Stimulated activated naive CD8-positive, alpha-beta T cell treated with anti-CD3 and anti-CD28 coated beads, Interleukin-15, amount 100 ng/mL, for 72 hours (primary cell): ENCODE measurements at regions not wholly inside any gene's neighbourhood (a gene's known extent, or its start where the extent isn't known, plus 50 kb on each side); places are given as distances from the start of the nearest gene placed in this dataset.

Experiments used
- ATAC-seq: fragments of 150-1000 bp; cut with Tn5 transposase; 2 replicates; pipeline ENCODE4 v1.10.0; 2021; ENCODE audit warnings: mild to moderate bottlenecking, moderate library complexity
- DNase-seq, 2 donors: peaks; one replicate each; pipeline ENCODE4 v3.0.0; 2021 to 2022
- H3K27ac Mint-ChIP-seq, 2 donors: one replicate each; pipeline ENCODE4 v1.8.0; 2022; ENCODE audit warnings: mild to moderate bottlenecking in 2 of 2, mixed read lengths in 2 of 2, moderate library complexity in 2 of 2
- H3K27me3 Mint-ChIP-seq: one replicate; pipeline ENCODE4 v1.8.0; 2022; ENCODE audit warnings: mixed read lengths
- H3K4me1 Mint-ChIP-seq: one replicate; pipeline ENCODE4 v1.8.0; 2022; ENCODE audit warnings: mild to moderate bottlenecking, mixed read lengths
- H3K4me3 Mint-ChIP-seq, 2 donors: one replicate each; pipeline ENCODE4 v1.8.0; 2022; ENCODE audit warnings: mild to moderate bottlenecking in 2 of 2, mixed read lengths in 2 of 2, moderate library complexity in 1 of 2
- H3K9me3 Mint-ChIP-seq, 2 donors: one replicate each; pipeline ENCODE4 v1.8.0; 2022; ENCODE audit warnings: mixed read lengths in 2 of 2

DNA sequence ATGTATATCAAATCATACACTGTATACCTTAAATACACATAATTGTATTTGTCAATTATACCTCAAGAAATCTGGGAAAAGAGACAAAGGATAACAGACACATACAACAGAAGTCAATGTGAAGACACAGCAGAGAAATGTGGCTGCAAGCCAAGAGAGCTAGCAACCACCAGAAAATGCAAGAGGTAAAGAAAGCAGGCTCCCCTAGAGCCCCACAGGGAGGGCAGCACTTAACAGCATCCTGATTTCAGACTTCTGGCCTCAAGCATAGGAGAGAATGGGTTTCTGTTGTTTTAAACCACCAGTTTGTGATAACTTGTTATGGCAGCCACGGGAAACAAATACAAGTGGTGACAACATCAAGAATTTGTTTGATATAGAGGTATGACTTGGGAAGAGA is 1197.2 kb downstream of the SORCS1 start:
- Mint-ChIP-seq H3K4me1 (no peaks in the 10 kb centered on the region), H3K27me3 (no peaks in the 10 kb centered on the region), H3K9me3 (no peaks in the 10 kb centered on the region), H3K4me3 (no peak overlapping the region), H3K27ac (no peak overlapping the region)
- ATAC-seq (no peak), DNase-seq (no peak)

DNA sequence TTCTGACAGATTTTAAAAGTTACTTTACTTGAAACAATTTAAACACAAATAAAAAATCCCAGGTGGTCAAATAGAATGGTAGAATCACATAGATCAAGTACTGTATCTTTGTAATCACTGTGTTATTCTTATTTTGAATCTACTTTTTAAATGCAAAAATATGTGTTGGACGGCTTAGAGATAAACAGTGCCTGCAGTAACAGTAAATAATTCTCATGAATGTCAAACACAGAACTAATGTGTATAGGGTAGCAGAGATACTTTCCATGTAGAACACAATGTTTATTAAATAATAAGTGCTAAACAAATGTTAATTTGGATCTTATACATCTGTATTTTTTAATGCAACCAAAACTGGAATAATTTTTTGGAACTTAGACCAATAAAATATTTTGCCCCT is 1199.4 kb downstream of the SORCS1 start:
- Mint-ChIP-seq H3K4me1 (no peaks in the 10 kb centered on the region), H3K27ac (no peak overlapping the region), H3K9me3 (no peaks in the 10 kb centered on the region), H3K4me3 (no peak overlapping the region), H3K27me3 (no peaks in the 10 kb centered on the region)
- DNase-seq: no peak
- ATAC-seq: no peak

DNA sequence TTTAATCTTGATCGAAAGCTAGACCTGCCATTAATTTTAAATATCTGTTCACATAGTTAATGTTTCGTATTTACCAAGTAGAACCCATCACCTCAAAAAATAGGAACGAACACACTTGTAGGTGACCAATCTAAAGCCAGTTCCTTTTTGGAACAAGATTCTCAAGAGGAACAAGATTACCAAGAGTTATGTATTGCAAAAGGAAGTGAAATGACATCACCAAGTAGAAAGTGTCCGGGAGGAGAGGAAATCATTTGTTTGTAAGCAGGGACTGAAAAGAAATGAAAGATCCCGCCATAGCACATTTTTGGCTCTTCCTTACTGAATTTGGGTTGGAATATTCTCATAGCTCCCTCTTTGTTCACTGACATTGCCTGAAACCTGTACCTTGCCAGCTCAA is 1200.5 kb downstream of the SORCS1 start:
- DNase-seq (no peak), ATAC-seq (no peak)
- Mint-ChIP-seq H3K4me1 (no peaks in the 10 kb centered on the region), H3K27me3 (no peaks in the 10 kb centered on the region), H3K4me3 (no peak overlapping the region), H3K27ac (no peak overlapping the region), H3K9me3 (no peaks in the 10 kb centered on the region)

DNA sequence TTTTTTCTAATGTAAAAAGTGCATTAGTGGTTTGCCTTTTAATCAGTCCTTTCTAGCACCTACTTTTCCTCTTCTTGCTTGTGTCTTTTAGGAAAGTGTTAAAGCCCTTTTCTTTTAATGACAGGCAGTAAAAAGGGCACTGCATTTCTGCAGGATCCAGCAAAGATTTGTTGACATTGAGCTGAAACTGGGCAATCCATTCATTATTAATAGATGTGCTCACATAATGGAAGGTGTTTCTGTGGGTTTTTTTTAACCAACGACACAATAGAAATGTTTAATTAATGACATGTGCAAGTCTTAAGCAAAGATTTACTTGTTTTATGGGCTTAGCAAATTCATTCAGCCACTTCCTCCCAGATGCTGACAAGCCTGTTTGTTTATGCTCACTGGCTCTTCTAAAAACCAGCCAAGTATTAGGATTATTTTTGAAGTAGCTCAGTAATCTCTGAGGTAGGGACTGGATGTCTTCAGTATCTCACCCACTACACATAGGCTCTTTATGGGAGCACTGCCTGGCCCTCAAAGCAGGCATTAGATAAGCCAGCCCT is 1201.1 kb downstream of the SORCS1 start:
- H3K27ac Mint-ChIP-seq: no peak overlapping the region
- DNase-seq (no peak), ATAC-seq (no peak)
- H3K4me3 Mint-ChIP-seq: no peak overlapping the region
- H3K27me3 Mint-ChIP-seq: no peaks in the 10 kb centered on the region
- no peaks in the 10 kb centered on the region for H3K4me1 Mint-ChIP-seq
- no peaks in the 10 kb centered on the region for H3K9me3 Mint-ChIP-seq

DNA sequence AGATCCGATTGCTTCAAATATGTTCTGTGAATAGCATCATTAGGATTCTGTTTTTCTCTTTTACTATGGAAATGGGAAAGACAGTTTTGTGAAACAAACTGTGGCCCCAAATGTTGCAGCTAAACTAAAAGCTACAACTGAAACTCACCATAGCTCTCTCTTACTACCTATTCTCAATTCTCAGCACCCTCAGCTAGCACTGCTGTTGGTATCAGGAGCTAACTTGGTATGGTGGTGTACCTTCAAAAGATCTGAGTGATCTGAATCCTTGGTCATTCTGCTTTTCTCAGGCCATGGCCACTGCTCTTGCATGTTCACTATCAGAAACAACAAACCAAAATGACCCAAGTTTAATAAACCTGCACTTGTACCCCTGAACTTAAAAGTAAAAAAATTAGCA is 1208.0 kb downstream of the SORCS1 start:
- no peak overlapping the region for H3K27ac Mint-ChIP-seq
- no peaks in the 10 kb centered on the region for H3K27me3 Mint-ChIP-seq
- H3K9me3 Mint-ChIP-seq: no peaks in the 10 kb centered on the region
- no peaks in the 10 kb centered on the region for H3K4me1 Mint-ChIP-seq
- ATAC-seq: no peak
- H3K4me3 Mint-ChIP-seq: no peak overlapping the region
- DNase-seq: no peak

DNA sequence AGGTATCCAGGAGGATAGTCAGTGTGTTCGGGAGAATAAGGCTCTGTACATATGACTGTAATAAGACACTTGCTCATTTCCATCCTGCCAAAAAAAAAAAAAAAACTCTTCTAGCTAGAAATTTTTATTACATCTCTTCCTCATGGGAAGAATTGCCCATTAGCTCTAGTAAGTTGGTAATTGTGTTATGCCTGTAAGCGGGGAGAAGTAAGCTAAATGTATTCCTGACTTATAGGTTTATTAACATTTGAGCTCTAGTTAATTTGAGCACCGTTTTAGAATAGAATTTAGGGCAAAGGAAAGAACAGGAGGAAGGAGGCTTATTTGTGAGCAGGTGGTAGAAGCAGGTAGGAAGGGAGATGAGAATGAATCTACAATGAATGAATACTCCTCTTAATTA is 1210.6 kb downstream of the SORCS1 start:
- Mint-ChIP-seq H3K27ac (no peak overlapping the region), H3K4me3 (no peak overlapping the region), H3K27me3 (no peaks in the 10 kb centered on the region), H3K9me3 (no peaks in the 10 kb centered on the region), H3K4me1 (no peaks in the 10 kb centered on the region)
- DNase-seq (no peak), ATAC-seq (no peak)

DNA sequence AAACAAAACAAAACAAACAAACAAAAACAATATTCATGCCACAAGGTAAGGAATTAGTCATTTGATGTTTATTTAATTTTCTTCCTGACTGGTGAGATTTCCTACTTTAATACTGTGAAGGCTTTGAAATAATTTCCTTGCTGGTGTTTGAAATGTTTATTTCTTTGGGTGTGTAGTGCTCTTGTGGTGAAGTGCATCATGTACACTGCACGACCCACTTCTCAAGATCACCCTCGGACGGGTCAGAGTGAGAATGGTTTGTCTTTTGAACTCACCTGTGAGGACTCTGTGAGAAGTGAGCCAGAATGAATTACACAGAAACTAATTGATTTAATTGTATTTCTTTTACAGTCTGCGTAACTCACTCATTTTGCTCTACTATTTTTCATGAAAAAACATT is 1211.5 kb downstream of the SORCS1 start:
- no peak overlapping the region for H3K27ac Mint-ChIP-seq
- ATAC-seq (no peak), DNase-seq (no peak)
- H3K4me3 Mint-ChIP-seq: no peak overlapping the region
- H3K27me3 Mint-ChIP-seq: no peaks in the 10 kb centered on the region
- H3K9me3 Mint-ChIP-seq: no peaks in the 10 kb centered on the region
- no peaks in the 10 kb centered on the region for H3K4me1 Mint-ChIP-seq

DNA sequence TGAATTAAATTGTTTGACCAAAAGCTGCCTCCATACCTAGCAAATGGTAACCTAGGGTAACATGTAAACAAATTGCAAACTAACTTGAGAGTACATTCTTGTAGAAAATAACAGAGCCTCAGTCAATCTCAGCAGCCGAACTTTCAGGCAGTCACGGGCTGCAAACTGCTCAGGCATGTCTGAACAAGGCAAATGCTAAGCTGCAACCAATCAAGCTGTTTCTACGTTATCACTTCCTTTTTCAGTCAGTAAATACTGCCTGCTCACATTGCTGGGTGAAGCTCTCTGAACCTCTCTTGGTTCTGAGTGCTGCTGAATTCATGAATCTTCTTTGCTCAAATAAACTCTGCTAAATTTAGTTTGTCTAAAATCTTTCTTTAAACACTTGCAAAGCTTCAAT is 1212.4 kb downstream of the SORCS1 start:
- no peaks in the 10 kb centered on the region for H3K27me3 Mint-ChIP-seq
- no peak overlapping the region for H3K4me3 Mint-ChIP-seq
- H3K4me1 Mint-ChIP-seq: no peaks in the 10 kb centered on the region
- no peaks in the 10 kb centered on the region for H3K9me3 Mint-ChIP-seq
- DNase-seq (no peak), ATAC-seq (no peak)
- no peak overlapping the region for H3K27ac Mint-ChIP-seq

DNA sequence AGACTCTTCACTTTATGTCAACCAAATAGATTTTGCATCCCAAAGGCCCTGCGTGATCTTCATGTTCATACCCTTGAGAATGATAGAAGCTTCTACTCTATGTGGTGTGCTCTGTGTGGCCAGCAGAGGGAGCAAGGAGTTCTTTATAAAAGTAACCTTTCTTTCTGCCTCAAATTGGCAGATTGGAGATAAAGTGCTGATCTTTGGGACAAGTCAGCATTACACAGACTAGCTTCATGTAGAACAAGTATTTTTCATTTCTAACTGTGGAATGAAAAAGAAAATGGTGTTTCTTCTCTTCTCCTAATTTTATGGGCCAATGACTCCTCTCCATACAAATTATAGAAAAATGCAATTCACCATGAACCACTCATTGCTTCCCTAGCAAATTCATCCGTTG is 1214.1 kb downstream of the SORCS1 start:
- H3K27ac Mint-ChIP-seq: no peak overlapping the region
- H3K4me3 Mint-ChIP-seq: no peak overlapping the region
- ATAC-seq (no peak), DNase-seq (peak in 1 of 2 donors; percentile 11)
- no peaks in the 10 kb centered on the region for H3K4me1 Mint-ChIP-seq
- H3K27me3 Mint-ChIP-seq: no peaks in the 10 kb centered on the region
- no peaks in the 10 kb centered on the region for H3K9me3 Mint-ChIP-seq

DNA sequence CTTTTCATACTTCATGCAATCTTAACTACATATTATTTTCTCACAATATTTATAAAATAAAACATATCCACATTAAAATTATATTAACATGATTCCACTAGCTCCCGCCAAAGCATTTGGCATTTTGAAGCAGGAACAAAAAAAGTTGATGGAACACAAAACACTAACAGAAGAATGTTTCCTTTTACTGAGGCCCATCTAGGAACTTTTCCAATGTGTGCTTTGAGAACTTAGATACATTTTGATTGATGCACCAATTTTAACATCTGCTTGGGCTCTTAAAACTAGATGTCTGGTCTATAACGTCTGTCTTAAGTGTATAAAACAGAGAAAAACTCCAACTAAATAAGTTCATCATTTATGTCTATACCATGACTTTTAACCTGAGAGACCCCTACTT is 1214.8 kb downstream of the SORCS1 start:
- Mint-ChIP-seq H3K27ac (no peak overlapping the region), H3K4me1 (no peaks in the 10 kb centered on the region), H3K9me3 (no peaks in the 10 kb centered on the region), H3K27me3 (no peaks in the 10 kb centered on the region), H3K4me3 (no peak overlapping the region)
- DNase-seq: no peak
- no peak for ATAC-seq

DNA sequence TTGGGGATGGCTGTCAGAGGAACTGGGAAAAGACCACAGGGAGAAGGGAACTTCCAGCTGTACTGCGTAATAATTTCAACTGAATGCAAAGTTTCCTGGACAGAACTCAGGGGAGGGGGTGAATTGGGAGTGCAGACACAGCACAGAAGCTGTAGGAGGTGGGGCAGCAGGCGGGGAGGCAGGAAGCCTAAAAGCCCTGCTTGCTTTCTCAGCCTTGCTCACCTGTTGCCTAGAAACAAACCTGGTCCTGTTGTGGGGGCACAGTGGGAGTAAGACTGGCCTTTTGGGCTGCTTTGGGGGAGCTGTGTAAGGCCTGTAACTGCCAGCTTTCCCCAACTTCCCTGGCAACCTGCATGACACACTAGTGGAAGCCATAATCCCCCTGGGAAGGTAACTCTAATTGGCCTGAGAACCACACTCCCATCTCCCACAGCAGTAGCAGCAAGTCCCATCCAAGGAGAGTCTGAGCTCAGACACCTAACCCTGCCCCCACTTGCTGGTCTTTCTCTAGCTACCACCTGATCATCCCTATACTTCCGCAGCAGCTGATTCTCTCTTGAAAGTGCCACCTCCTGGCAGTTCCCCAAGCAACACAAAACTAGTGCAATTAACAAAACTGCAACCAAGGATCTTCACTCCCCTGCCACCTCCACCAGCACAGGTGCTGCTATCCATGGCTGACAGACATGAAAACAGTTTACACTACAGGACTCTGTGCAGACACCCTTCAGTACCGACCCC is 1239.3 kb downstream of the SORCS1 start:
- peaks cover 14 to 16% of the 10 kb centered on the region in 2 donors for H3K9me3 Mint-ChIP-seq
- no peak for ATAC-seq
- H3K27me3 Mint-ChIP-seq: peaks cover 11% of the 10 kb centered on the region
- H3K27ac Mint-ChIP-seq: peak overlapping the region in 1 of 2 donors; percentile 79
- no peak overlapping the region for H3K4me3 Mint-ChIP-seq
- no peaks in the 10 kb centered on the region for H3K4me1 Mint-ChIP-seq
- DNase-seq: no peak

DNA sequence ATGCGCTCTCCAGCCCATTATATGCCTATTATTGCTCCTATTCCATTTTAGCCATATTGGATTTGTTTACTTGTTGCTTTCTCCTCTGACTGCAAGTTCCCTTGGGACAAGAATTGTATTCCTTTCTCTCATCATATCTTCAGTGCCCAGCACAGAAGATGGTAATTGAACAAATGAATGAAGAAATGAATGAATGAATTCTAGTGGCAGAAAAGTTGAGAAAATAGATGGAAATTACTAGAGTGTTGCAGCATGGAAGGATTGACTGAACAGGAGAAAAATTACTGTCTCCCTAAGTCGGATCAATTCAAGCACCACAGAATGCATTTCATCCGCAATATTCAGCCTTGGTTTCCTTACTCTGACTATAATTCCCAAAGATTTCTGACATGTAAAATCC is 1243.2 kb downstream of the SORCS1 start:
- peaks cover 14 to 20% of the 10 kb centered on the region in 2 donors for H3K9me3 Mint-ChIP-seq
- no peak overlapping the region for H3K27ac Mint-ChIP-seq
- no peak for ATAC-seq
- no peaks in the 10 kb centered on the region for H3K4me1 Mint-ChIP-seq
- H3K4me3 Mint-ChIP-seq: no peak overlapping the region
- H3K27me3 Mint-ChIP-seq: peaks cover 11% of the 10 kb centered on the region
- no peak for DNase-seq

DNA sequence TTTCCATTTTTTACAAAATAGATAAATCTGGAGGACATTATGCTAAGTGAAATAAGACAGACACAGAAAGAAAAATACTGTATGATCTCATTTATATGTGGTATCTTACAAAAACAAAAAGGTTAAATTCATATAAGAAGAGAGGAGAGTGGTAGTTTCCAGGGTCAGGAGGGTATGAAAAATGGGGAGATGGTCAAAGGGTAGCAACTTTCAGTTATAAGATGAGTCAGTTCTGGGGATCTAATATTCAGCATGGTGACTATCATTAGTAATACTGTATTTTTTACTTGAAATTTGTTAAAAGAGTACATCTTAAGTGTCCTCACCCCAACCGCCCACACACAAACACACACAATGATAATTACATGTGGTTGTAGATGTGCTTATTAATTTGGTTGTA is 1250.1 kb downstream of the SORCS1 start:
- no peak for ATAC-seq
- Mint-ChIP-seq H3K27me3 (no peaks in the 10 kb centered on the region), H3K4me1 (no peaks in the 10 kb centered on the region)

DNA sequence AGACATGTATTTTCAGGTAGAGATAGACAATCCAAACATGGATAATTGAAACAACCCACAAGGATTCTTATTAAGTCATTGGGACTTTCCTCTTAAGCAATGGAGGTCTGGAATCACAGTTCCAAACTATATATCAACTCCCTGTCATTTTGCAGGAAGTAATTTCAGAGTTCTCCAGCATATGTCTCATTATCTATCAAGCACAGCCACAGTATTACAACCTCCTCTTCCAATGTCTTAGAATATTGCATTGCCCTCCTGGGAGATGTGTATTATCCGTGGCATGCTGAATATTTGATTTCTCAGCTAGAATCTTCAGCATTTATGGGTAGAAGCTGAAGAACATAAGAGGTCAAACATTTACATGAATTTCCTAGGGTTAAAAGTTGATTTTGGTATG is 1255.8 kb downstream of the SORCS1 start:
- ATAC-seq (no peak), DNase-seq (no peak)
- H3K9me3 Mint-ChIP-seq: no peaks in the 10 kb centered on the region
- H3K4me3 Mint-ChIP-seq: no peak overlapping the region
- no peak overlapping the region for H3K27ac Mint-ChIP-seq
- H3K27me3 Mint-ChIP-seq: no peaks in the 10 kb centered on the region
- H3K4me1 Mint-ChIP-seq: no peaks in the 10 kb centered on the region

More for the DNA sequence above, 1250.1 kb downstream of the SORCS1 start:
- H3K4me3 Mint-ChIP-seq: no peak overlapping the region
- H3K9me3 Mint-ChIP-seq: peaks cover 0 to 5% of the 10 kb centered on the region in 2 donors
- no peak for DNase-seq
- H3K27ac Mint-ChIP-seq: no peak overlapping the region

DNA sequence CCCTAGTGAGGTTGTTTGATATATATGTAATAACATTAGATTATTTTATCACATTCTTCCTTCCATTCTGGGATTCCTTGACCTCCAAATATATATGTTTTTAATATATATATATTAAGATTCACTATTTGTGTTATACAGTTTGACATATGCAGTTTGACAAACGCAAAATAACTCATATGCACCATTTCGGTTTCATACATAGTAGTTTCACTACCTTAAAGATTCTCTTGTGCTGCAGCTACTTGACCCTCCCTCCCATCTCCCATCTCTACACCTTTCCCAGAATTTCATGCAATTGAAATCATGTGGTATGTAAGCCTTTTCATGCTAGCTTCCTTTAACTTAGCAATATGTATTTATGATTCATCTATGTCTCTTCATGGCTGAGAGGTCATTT is 1244.4 kb downstream of the SORCS3 start:
- ATAC-seq (no peak), DNase-seq (no peak)
- no peak overlapping the region for H3K27ac Mint-ChIP-seq
- peaks cover 0 to 11% of the 10 kb centered on the region in 2 donors for H3K9me3 Mint-ChIP-seq
- no peaks in the 10 kb centered on the region for H3K27me3 Mint-ChIP-seq
- H3K4me1 Mint-ChIP-seq: no peaks in the 10 kb centered on the region
- H3K4me3 Mint-ChIP-seq: no peak overlapping the region

DNA sequence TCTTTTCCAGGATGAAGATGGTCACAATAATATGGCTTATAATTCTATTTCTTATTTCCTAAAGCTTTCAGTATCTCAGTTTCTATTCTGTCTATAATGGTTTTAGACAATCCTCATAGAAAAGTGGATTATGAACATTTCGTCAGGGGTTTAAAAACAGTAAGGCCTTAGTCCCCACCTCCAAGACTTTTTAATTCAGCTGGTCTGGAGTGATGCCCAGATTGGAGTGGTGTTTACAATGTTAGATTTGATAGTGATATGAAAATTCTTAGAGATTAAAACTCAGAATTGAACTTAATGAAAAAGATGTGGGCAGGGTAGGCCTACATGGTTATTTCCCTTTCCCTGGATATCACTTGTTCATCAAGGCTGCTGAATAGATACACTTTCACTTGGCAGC is 1238.3 kb downstream of the SORCS3 start:
- Mint-ChIP-seq H3K9me3 (no peaks in the 10 kb centered on the region), H3K4me3 (no peak overlapping the region), H3K4me1 (no peaks in the 10 kb centered on the region)

DNA sequence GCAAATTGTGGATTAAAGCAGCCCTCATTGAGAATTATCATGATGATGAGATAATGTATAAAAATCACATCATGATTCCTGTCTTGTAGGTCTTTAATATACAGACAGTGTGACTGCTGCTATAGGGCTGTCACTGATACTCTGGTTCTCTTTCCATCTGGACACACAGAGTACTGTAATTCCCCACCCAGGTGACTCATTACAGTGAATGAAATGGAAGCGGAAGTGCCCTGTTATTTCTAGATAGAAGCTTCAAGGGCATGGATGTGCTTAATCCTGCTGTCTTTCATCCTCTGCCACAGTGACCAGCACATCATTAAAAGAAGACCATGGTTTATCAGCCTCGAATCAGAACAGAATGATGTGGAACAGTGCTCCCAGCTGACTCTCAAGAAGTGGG is 1234.0 kb downstream of the SORCS3 start:
- Mint-ChIP-seq H3K4me1 (no peaks in the 10 kb centered on the region), H3K27ac (no peak overlapping the region), H3K4me3 (no peak overlapping the region), H3K9me3 (peaks cover 0 to 8% of the 10 kb centered on the region in 2 donors), H3K27me3 (no peaks in the 10 kb centered on the region)
- ATAC-seq (no peak), DNase-seq (no peak)

More for the DNA sequence above, 1238.3 kb downstream of the SORCS3 start:
- DNase-seq: no peak
- no peak overlapping the region for H3K27ac Mint-ChIP-seq
- ATAC-seq: no peak
- H3K27me3 Mint-ChIP-seq: no peaks in the 10 kb centered on the region
